ENCODE measurements at regions not wholly inside any gene's neighbourhood (a gene's known extent, or its start where the extent isn't known, plus 50 kb on each side); places are given as distances from the start of the nearest gene placed in this dataset.
"Not testable (repeated sequence)": the region's sequence is repeated elsewhere in the genome, so short reads cannot be mapped to it uniquely, and the experiment has no call there.

DNA sequence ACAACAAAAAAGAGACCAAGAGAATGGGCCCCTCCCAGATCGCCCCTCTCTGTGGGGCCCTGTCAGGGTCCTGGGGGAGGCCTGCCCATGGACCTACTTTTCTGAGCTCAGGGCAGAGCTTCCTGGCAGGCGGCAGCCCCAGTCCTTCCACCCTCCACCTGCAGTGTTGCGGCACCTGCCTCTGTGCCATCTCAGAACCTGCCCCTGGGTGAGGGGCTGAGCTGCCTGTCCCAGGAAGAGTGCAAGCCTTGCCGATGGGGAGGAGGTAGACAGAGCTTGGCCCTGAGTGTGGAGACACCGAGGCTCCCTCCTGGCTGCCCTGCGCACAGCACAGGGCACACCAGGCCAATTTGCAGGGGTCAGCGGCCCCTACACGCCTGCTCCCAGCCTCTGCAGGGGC lies 67.5 kb downstream of the UNCX start:
- DNase-seq (ENCODE audit: low read depth) = no peak

DNA sequence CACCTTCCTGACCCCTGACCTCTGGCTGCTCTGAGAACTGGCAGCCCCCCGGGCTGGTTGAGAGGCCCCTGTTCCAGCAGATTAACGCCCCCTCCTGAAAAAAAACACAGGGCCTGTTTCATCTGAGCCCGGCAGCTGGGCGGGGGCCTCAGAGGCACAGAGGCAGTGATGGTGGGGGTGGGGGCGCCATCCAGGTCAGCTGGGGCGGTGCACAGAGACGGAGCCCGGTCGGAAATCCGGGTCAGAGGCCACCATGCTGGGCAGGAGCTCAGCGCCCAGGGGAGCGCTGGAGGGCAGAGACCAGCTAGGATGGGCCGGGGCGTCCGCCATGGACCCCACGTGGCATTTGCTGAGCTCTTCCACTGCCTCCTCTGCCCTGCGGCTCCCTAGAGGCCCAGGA lies 68.0 kb downstream of the UNCX start:
- no peak for DNase-seq (ENCODE audit: low read depth)

DNA sequence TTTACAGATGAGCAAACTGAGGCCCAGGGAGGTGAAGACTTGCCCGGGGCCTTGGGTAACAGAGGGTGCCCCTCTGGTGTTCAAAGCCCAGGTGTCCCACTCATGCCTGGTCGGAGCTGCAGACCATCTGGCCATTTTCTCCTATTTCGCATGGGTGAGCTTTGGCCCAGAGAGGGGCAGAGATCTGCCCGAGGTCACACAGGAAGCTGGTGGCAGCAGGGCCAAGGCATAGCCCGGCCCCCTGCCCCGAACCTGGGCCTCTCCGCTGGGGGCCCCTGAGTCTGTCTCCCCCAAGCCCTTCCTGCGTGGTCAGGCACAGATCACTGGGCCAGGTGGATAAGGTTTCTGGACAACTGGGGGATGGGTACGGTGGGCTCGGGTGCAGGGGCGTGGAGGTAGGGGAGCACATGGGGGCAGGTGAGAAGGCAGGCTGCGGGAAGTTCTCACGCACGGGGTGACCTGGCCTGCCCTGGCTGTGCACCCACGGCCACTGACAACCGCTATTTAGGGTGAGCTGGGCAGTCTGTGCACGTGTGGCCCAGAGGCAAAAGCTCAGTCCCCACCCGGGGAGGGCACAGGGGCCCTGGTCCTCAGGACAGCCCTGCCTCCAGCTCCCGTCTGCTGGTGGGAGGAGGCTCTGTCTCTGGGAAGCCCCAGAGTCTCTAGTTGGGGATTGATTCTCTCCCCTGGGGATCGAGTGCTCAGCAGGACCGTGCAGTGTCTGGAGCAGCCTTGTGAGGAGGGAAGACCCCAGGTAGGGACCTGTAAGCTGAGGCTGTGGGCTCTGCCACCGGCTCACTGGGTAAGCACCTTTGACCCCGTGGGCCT lies 68.6 kb downstream of the UNCX start:
- no peak for DNase-seq (ENCODE audit: low read depth)

DNA sequence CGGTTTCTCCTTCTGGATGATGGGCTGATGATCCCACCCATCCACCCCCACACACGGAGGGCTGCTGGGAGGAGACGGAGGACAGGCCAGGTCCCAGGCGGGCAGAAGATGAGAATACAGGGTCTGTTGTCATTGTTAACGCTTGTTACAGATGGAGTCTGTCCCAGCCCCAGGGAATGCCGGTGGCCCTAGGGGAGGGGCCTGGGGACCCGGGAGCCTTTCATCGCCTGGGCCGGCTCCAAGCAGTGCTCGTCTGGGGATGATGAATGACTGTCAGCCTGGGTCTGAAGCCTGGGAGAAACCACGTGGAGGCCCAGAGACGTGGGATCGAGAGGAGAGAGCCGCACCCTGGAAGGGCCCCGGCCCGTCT lies 69.2 kb downstream of the UNCX start:
- no peak for DNase-seq (ENCODE audit: low read depth)

DNA sequence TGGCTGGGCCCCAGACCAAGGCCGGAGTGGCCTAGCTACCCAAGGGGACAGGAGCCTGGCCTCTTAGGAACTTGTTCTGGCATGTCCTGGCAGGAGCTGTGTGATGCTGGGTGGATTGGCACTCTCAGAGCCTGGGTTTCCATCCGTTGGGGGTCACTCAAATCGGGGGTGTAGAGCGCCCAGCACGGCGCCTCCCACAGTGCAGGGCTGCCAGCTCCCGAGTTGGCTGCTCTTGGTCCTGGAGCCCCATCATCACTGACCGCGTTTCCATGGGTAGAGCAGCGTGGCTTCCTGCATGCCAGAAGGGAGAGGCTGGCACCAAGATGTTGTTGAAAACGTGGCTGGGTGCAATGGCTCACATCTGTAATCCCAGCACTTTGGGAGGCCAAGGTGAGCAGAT lies 70.3 kb downstream of the UNCX start:
- peak; percentile 17 for DNase-seq (ENCODE audit: low read depth)

DNA sequence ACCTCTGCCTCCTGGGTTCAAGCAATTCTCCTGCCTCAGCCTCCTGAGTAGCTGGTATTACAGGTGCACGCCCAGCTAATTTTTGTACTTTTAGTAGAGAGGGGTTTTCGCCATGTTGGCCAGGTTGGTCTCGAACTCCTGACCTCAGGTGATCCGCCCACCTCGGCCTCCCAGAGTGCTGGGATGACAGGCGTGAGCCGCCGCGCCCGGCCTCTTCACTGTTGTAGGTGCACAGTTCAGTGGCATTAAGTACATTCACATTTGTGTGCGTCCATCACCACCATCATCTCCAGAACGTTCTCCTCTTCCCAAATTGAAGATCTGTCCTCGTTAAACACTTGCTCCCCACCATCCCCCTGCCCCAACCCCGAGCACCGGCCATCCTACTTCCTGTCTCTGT lies 71.3 kb downstream of the UNCX start:
- DNase-seq (ENCODE audit: low read depth) = not testable (repeated sequence)

DNA sequence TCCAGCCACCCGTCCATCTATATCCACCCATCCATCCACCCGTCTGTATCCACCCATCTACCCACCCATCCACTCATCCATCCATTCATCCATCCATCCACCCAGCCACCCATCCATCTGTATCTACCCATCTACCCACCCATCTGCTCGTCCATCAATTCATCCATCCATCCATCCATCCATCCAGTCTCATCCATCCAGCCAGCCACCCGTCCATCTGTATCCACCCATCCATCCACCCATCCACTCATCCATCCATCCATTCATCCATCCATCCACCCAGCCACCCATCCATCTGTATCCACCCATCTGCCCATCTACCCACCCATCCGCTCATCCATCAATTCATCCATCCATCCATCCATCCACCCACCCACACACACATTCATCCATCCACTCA lies 73.2 kb downstream of the UNCX start:
- DNase-seq (ENCODE audit: low read depth) = no peak

DNA sequence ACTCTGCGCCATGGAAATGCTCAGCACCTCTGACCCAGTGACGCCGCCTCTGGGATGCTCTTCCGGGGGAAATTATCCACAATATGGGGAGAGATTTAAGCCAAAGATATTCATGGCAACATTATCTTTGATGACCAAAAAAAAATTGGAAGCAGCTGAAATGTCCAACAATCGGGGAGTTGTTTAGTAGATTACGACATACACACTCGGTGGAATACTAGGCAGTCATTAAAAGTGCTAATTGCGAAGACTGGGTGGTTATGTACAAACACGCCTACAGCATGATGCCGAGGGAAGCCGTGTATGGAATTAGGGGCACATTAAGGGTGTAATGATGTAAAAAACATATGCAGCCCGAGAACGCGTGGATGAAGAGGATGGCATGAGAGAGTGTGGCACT lies 75.2 kb downstream of the UNCX start:
- no peak for DNase-seq (ENCODE audit: low read depth)

DNA sequence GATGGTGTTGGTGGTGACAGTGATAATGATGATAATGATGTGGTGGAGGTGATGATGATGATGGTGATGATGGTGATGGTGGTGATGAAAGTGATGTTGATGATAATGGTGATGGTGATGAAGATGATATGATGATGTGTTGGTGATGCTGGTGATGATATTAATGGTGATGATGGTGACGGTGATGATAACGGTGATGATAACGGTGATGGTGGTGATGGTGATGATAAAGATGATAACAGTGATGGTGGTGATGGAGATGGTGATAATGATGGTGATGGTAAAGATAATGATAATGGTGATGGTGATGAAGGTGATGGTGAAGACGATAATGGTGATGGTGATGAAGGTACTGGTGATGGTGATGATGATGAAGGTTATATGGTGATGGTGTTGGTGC lies 76.6 kb downstream of the UNCX start:
- no peak for DNase-seq (ENCODE audit: low read depth)

DNA sequence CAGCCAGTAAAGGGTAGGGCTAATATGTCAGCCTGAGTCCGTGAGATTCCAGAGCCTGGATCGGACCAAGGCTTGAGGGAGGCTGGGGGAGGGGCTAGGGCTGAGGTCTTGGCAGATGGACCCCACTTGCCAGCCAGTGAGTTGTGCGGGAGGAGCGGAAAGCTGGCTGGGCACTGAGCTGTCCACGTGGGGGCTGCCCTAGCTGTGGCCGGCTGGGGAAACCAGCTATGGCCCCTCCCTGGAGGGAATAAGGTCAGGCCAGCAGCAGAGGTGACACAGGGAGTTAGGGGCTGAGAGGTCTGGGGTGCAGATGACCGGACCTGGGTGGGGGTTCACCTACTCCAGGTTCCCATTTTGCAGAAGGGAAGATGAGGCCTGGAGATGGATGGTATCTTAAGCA lies 77.3 kb downstream of the UNCX start:
- no peak for DNase-seq (ENCODE audit: low read depth)

DNA sequence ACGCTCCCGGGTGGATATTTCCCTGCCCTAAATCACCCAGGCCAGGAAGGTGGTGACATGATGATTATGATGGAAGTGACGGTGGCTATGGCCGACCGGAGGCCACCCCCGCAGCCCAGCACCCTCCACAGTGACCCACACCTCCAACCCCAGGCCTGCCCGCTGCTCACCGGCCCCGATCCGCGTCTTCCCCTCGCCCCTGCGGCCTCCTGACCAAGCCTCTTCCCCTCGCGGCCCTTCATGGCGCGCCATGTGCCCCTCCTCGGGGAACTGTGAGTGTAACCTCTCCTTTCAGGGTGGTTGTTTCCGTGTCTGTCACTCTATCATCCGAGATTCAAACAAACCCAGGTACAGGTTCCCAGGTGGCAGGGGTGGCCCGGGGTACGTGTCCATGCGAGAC lies 78.3 kb downstream of the UNCX start:
- DNase-seq (ENCODE audit: low read depth) = no peak

DNA sequence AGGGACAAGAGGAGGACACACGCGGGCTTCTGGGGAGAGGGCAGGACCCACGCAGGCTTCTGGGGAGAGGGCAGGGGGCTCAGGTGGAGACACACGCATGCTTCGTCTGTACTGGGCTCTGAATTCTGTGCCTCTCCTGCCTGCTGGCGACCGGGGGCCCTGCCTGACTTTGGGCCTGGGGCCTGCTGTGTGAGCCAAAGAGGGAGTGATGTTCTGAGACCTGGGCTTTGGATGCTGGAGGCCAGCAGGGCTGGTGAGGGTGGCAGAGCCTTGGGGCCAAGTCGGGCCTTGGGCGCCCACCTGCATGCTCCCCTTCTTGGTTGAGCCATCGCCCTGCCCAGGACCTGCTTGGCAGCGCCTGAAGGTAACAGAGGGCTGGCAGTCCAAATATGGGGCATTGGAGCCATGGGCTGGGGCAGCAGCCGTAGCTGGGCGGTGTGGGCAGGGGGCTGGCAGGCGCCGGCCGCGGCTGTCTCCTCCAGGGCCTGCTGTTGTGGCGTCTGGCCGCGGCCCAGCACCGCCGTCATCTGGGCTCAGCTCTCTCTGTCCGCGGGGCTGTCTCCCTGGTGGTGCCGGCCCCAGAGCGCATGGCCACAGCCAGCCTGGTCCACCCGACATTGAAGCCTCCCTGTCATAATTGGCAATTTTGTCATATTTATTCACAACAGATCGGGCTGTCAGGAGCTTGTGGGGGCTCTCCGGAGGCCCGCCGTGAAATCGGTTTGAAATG lies 78.9 kb downstream of the UNCX start:
- no peak for DNase-seq (ENCODE audit: low read depth)

DNA sequence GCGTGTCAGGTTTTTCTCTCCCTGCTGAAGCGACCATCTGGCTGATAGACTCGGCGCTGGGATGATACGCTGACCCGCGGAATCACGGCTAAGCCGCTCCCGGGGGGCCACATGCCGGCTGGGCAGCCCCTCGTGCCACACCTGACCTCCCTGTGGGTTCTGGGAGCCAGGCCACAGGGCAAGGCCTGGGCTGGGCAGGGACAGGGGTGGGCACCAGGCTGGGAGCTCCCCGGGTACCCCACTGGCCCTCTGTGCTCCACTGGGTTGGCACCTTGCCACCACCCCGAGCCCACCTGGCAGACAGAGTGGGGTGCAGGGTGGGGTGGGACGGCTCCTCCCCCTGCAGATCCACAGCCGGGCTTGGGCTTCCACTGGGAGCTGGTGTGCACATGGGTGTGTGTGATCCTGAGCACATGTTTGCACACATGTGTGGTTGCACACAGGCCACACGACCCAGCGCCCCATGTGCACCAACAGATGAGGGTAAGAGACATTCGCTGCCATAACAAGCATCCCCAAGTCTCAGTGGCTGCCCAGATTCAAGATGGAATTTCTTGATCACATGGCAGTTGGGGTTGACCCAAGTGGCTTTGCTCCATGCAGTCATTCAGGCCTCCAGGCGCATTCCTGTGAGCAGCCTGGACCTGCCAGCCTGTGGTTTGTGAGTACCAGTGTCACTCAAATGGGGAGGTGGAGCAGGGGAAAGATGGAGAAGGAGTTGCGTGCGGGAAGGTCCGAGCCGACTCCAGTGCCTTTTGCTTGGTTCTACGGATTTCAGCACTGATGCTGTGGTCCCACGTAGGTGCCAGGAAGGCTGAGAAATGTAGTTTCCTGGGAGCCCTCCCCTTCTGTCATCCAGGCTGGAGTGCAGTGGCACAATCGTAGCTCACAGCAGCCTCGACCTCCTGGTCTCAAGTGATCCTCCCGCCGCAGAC lies 79.7 kb downstream of the UNCX start:
- peak; percentile 7 for DNase-seq (ENCODE audit: low read depth)

DNA sequence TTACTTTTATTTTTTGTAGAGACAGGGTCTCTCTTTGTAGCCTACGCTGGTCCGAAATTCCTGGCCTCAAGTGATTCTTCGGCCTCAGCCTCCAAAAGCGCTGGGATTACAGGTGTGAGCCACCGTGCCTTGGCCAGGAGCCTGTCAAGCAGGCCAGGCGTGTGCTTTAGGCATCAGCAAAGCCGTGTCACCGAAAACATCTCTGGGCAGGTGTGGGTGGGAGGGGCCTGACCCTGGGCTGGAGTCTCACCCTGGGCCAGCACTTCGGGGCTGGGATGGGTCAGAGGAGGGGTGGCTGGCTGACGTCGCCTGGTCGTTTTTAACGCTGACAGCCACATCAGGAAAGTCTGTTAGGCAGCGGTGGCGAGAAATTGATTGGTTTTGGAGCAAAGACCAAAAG lies 80.9 kb downstream of the UNCX start:
- no peak for DNase-seq (ENCODE audit: low read depth)

DNA sequence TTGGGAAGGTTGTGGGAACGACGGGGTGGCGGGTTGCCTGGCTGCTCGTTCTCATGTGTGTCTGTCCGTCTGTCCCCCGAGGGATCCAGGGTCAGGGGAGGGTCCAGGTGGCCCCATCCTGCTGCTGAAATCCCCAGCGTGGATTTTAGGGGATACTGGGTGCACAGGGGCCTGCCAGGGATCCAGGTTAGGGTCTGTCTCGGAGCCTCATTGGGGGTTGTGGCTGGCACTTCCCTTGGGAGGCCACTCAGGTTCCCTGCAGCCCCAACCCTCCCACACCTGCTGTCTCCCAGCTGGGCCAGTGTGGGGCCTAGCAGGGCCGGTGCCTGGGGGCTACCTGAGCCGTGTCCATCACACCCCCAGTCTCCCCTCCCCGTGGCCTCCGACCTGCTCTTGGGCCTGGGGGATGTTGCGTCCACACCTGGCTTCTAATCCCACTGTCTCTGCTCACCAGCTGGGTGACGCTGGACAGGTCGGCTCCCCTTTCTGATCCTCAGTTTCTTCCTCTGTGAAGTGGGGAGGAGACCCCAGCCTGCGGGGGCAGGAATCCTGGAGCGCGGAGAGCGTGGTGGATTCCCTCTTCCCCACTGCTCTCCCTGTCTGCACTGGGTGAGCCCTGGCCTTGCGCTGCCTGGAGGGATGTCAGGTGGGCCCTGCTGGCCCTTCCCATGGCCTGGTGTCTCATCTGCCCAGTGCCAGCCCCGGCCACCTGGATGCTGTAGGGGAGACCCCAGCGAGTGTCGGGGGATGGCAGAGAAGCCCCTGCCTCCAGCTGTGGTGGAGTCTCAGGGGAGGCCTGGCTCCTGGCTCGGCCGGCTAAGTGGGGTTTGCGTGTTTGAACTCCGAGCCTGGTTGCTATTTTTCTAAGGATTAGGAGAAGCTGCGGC lies 81.6 kb downstream of the UNCX start:
- no peak for DNase-seq (ENCODE audit: low read depth)

DNA sequence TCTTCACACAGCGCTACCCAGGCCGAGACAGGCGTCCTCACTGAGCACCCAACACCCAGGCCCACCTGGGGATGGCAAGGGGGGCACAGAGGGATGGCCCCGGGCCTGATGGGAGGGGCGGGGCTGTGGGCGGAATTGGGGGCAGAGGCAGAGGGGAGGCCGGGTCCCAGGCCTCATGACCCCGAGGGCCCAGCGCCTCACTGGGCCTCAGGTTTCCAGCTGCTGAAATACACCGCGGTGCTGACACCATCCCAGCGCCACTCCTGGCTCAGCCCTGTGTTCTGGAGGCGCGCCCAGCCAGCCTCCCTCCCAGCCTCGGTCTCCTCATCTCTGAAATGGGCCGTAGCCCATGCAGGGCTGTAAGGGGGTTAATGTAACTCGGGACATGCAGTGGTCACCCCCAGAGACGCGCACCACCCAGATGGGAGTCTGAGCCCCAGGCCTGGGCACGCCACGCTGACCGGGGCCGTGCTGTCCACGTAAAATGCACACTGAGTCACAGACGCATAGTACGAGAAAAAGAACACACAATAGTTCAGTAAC lies 82.3 kb downstream of the UNCX start:
- no peak for DNase-seq (ENCODE audit: low read depth)

DNA sequence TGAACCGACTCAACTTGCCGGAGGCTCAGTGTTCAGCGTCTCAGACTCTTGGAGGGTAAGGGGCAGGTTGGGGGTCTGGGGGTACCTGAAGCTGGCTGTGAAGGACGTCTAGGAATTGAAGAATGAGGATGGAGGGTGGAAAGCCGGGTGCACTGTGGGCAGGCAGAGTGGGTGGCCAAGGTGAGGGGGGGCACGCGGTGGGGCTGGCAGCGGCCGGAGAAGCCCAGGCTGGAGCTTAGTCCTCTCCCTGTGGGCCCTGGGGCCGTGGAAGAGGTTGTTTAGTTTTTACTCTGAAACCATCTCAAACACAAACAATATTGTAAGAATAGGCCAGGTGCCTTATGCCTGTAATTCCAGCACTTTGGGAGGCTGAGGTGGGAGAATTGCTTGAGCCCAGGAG lies 83.4 kb downstream of the UNCX start:
- DNase-seq (ENCODE audit: low read depth) = no peak

DNA sequence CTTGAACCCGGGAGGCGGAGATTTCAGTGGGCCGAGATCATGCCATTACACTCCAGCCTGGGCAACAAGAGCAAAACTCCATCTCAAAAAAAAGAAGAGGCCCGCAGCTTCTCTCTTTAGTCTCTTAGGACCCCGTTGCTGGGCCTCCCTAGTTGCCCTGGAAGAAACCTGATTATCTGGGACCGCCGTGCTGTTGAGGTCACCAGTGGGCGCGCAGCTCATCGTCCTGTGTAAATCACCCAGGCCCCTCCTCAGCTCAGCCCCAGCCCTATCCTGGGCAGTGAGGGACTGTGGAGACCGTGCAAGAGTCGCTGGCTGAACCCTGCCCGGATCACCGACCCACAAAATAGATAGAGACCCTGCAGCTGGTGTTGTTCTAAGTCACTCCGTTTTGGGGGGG lies 85.0 kb downstream of the UNCX start:
- DNase-seq (ENCODE audit: low read depth) = no peak

DNA sequence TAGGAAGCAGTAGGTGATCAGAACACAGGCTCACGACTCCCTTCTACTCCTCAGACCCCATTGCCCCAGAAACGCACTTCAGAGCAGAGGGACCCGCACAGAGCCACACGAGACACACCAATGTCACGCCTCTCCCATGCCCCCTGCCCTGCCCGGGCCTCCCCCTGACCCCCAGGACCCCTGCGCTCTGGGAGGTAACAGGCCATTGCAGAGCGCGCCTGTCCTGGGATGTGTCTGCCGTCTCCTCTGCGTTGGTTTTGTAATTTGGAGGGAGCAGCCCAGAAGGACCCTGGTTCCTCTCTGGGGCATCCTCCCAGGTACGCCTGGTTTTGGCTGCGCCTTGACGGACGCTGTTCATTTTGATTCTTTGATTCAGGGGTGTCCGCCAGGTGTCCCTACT lies 85.4 kb downstream of the UNCX start:
- DNase-seq (ENCODE audit: low read depth) = no peak

DNA sequence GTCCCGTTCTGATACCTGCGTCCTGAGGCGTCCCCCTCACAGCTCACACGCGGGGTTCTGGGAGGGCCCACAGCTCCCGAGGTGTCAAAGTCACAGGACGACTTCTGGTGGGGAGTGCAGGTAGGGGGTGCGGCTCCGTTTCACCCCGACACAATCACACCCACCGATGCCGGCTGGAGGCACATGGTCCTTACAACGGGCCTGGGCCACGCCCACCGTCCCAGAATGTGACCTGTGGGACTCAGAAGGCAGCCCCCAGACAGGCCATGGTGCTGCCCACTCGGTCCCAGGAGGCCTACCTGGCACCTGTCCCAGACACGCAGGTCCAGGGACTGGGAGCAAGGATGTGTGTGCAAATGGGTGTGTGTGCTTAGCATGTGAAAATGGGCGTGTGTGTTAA lies 86.0 kb downstream of the UNCX start:
- no peak for DNase-seq (ENCODE audit: low read depth)
